Motor neuron (in vitro differentiated cells): ENCODE measurements at regions not wholly inside any gene's neighbourhood (a gene's known extent, or its start where the extent isn't known, plus 50 kb on each side); places are given as distances from the start of the nearest gene placed in this dataset.
A peak's percentile ranks its signal among the peaks of the same experiment; 100 is the strongest.

Source experiments
- ATAC-seq, 8 experiments: fragments of 200-7000 bp; cut with Tn5 transposase; replicated peaks in 6 of 8; 2 replicates each; pipeline ENCODE4 v1.8.0; 2021; ENCODE audit warnings: mild to moderate bottlenecking in 8 of 8, moderate library complexity in 8 of 8
- H3K27ac ChIP-seq, 2 donors: fragments of 250-450 bp; sonication (Bioruptor Pico); 2 replicates each; pipeline ENCODE4 v1.9.0; 2021; ENCODE audit warnings: antibody characterized with exemption in 2 of 2, mild to moderate bottlenecking in 2 of 2, moderate library complexity in 1 of 2
- H3K4me1 ChIP-seq, 2 donors: fragments of 250-450 bp; sonication (Bioruptor Pico); replicated peaks in 1 of 2; 2 replicates each; pipeline ENCODE4 v1.6.1; 2021; ENCODE audit warnings: antibody characterized with exemption in 2 of 2, mild to moderate bottlenecking in 2 of 2, moderate library complexity in 1 of 2
- H3K4me3 ChIP-seq, 5 donors: fragments of 250-450 bp; sonication (Bioruptor Pico); 2 replicates each; pipeline ENCODE4 v1.9.0; 2021; ENCODE audit warnings: antibody characterized with exemption in 5 of 5, mild to moderate bottlenecking in 5 of 5, moderate library complexity in 4 of 5
- WGBS, 10 experiments: fragments of 450-650 bp; shearing (Covaris generic); methylation state at CpG; one replicate each; pipeline ENCODE4 v1.0.0; 2022; 5-methylcytosine and 5-hydroxymethylcytosine counted together
- in situ Hi-C, 9 experiments: fragments of 400-800 bp; cut with MboI; loops; one replicate each; pipeline ENCODE4 v1.15.0; 2021; ENCODE audit warnings: low sequenced_read_pairs in 9 of 9, low pct_unique_long_range_greater_than_20kb in 2 of 9; ENCODE audit not compliant: unreplicated experiment in 9 of 9

DNA sequence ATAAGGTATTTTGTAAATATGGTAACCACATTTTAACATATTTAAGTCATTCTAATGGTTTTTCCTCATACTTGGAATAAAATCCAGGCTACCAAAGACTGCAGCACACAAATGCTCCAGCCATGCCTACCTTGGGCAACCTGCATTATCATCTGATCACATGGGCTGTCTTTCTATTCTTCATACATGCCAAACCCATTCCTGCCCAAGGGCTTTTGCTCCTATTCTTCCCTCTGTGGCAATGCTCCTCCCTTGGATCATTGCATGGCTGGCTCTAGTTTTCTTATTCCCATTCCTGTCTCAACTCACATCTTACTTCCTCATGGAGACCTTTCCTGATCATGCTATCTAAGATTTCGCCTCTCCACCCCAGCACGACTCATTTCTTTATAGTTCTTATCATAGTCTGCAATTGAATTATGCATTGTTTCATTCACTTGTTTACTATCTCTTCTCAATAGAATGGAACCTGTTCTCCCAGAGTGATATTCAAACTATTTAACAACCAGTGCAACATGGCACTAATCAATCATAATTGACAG is 54.9 kb upstream of the C5orf46 start:
- peaks cover 0 to 9% of the 10 kb centered on the region in 2 donors for H3K4me1 ChIP-seq
- no peak overlapping the region for H3K27ac ChIP-seq
- ATAC-seq, result peak in 1 of 8 experiments; percentile 18
- WGBS, 10 experiments, result 13 to 100% (median 92%) methylated on average over 1 to 2 of the region's 2 CpGs; no CpG with 5 or more reads in 3 of the 10 experiments
- no peak overlapping the region for H3K4me3 ChIP-seq
- in situ Hi-C loops, result loop anchor here in 1 of 9 experiments (25.0 kb wide), 1 partner anchor 151 kb away; no protein-coding TSS in a partner anchor

DNA sequence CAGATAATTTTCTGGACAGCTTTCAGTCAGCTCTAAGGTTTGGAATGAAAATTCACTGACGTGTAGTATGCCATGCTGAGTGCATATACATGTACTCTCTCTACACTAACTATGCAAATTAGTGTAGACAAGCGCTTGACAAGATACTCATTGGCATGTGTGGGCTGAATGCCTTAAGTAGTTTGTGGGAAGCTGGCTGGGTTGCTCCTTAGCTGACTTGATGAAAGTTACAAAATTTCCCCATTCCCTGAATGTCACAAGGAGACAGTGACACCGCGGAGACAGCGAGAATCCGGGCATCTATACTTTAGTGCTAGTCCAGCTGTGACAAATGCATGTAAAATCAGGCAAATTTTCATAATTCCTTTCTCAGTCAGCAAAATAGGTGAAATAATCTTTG is 51.6 kb upstream of the C5orf46 start:
- no peak for ATAC-seq
- H3K27ac ChIP-seq, result no peak overlapping the region
- WGBS, 10 experiments, result 65 to 100% (median 92%) methylated on average over 3 to 6 of the region's 6 CpGs; no CpG with 5 or more reads in 1 of the 10 experiments
- H3K4me1 ChIP-seq, result no peaks in the 10 kb centered on the region
- H3K4me3 ChIP-seq, result no peak overlapping the region
- in situ Hi-C loops, result loop anchor here in 2 of 9 experiments (10.0 to 25.0 kb wide), 2 partner anchors 154 to 157 kb away; no protein-coding TSS in a partner anchor

DNA sequence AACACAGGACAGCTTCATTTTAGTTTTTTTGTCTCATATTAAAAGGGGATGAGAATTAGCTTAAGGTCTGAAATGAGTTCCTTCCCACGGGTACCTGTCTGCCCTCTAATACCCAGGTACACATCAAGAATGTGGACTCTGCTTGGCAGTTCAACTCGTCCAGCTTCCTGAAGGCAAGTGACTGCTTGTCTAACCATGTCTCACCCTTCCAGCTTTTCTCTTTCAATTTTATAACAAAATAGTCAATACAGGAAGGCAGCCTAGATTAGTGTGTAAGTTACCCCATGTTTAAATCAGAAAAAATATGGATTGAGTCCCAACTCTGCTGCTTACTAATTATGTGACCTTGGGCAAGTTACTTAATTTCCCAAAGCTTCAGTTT is 50.5 kb upstream of the C5orf46 start:
- in situ Hi-C loops, result loop anchor here in 2 of 9 experiments (10.0 to 25.0 kb wide), 2 partner anchors 155 to 158 kb away; no protein-coding TSS in a partner anchor
- Histone ChIP-seq H3K4me1 (no peaks in the 10 kb centered on the region), H3K27ac (no peak overlapping the region), H3K4me3 (no peak overlapping the region)
- WGBS, 10 experiments, result 0 to 80% (median 35%) methylated on average over 1 to 2 of the region's 2 CpGs; no CpG with 5 or more reads in 2 of the 10 experiments
- ATAC-seq, result no peak

DNA sequence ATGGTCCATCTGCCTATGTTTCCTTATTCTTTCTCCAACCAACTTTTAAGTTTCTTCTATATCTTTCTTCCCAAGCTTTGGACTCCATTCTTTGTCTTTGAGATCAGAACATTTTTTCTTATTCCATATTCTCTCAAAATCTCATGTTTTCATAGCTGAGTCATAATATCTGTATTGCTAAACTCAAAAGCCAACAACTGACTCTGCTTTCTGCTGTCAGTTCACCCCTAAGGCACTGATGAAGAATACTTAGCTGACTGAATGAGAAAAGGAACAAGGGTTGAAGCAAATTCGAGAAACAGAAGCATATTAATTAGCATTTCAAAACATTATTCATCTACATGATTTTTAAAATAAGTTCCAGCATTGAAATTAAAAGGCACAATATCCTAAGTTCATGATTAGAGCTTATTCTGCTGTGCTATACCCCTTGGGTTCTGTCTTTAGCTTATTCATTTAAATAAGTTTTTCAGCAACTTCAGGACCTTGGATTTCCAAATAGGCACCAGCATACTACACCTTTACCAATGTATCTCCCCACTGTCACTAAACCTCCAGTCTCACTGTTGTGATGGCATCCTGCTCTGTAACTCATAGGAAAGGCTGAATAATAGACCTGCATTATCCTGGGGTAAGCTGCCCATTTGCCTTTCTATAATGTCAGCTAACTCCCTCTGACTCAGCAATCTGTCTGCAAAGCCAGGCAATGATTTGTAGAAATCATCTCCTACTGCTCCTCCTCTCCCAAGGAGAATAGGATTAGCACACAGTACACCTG is 49.9 kb upstream of the C5orf46 start:
- ATAC-seq, result peak in 2 of 8 experiments; percentile 33 to 43
- in situ Hi-C loops, result loop anchor here in 2 of 9 experiments (10.0 to 25.0 kb wide), 2 partner anchors 156 to 159 kb away; no protein-coding TSS in a partner anchor
- H3K27ac ChIP-seq, result no peak overlapping the region
- no peak overlapping the region for H3K4me3 ChIP-seq
- 0 to 86% (median 17%) methylated on average over 1 of the region's 1 CpG for WGBS, 10 experiments
- no peaks in the 10 kb centered on the region for H3K4me1 ChIP-seq
